GM18517 (cell line): ENCODE measurements at regions not wholly inside any gene's neighbourhood (a gene's known extent, or its start where the extent isn't known, plus 50 kb on each side); places are given as distances from the start of the nearest gene placed in this dataset.

ENCODE experiments used
- ATAC-seq: cut with Tn5 transposase; IDR thresholded peaks from one replicate; pipeline ENCODE4 v1.9.1; 2021; ENCODE audit warnings: mild to moderate bottlenecking, moderate library complexity; ENCODE audit not compliant: unreplicated experiment

DNA sequence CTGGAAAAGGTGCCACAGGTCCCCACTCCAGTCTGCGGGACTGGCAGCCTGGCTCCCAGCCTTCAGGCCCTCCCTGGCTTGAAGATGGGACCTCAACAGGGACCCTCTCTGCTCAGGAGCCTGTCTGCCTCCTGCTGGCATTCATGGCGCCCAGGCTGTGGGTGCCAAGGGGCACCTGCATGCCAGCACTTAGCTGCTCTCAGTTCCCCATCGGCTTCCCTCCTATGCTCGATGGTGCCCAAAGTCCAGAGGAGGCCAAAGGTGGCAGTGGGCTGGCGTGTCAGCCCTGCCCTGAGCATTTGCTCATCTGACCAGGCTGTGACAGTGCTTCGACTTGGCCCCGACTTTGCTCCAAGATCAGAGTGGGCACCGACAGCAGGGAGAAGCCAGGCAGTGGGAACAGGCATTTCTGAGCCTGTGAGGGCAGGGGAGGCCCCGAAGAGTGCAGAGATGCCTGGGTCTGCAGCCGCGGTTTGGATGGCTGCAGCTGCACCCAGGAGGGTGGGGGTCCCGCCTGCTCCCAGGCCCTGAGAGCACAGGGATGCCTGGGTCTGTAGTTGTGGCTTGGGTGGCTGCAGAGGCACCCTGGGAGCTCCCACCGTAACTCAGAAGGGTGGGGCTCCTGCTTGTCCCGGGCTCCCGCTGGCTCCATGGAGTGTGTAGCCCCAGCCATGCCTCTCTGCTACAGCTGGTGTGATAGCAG lies 463.6 kb downstream of the TBC1D22A start:
- ATAC-seq: no peak

DNA sequence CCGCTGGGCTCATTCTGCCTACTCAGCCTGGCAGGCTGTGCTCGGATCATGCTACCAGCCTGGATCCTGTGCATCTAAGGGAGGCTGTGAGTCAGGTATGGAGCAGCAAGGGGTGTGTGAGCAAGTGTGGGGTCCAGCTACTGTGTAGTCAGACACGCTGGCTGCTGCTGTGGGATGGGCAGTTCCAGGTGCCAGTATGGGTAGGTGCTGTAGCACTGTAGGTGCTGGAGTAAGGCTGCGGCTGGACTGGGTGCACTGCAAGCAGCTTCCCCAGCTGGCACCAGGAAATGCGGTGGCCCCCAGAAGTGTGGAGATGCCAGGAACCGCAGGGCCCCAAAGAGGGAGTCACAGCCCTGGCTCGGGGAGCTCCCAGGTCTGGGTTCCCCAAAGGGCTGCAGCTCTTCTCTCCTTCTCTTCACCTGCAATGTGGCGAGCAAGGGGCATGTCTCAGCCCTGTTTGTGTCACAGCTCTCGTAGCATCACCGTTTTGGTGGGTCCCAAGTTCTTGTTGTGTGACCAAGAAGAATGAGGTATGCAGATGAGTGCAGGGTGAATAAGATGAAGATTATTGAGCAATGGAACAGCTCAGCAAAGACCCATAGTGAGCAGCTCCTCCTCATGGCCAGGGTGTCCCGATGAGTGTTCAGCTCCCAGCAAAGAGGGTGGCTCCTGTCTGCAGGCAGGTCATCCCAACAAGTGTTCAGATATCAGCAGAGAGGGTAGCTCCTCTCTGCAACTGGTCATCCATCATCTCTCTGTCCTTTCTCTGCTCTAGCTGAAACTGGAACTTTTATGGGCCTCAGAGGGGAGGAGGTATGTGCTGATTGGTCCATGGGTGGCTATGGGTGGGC lies 462.9 kb downstream of the TBC1D22A start:
- ATAC-seq: no peak
